GM21526 (cell line): ENCODE measurements at regions not wholly inside any gene's neighbourhood (a gene's known extent, or its start where the extent isn't known, plus 50 kb on each side); places are given as distances from the start of the nearest gene placed in this dataset.

Experiments used
- ATAC-seq: cut with Tn5 transposase; IDR thresholded peaks from one replicate; pipeline ENCODE4 v1.9.1; 2021; ENCODE audit warnings: moderate library complexity; ENCODE audit not compliant: unreplicated experiment, low FRiP score

DNA sequence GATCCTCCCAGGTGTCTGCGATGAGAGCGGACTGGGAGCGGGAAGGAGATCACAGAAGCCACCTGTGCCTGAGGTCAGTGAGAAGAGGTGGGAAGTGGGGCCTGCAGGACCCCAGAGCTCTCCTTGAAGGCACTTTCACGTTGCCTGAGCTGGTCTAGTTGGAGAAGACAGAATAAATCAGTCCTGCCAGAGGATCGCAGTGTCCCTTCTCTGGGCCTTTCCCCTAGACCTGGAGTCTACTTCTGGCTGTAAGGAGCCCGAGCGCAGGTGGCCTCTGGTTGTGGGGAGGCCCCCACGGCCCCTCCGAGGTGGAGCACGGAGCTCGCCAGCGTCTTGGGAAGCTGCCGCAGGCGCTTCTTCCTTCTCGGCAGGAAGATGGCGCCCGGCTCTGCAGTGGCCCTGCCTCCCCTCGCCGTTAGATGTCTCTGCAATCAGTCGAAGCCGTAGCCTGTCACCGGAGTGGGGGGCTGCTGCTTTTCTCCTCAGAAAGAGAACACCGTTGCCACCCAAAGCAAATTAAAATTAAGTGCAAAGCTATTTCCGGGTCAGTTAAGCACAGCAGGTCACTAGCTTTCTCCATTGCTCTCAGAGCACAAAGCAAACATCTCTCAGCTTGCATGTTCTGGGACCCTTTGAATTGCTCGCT, 212.0 kb upstream of the MYT1L start:
- ATAC-seq: no peak

DNA sequence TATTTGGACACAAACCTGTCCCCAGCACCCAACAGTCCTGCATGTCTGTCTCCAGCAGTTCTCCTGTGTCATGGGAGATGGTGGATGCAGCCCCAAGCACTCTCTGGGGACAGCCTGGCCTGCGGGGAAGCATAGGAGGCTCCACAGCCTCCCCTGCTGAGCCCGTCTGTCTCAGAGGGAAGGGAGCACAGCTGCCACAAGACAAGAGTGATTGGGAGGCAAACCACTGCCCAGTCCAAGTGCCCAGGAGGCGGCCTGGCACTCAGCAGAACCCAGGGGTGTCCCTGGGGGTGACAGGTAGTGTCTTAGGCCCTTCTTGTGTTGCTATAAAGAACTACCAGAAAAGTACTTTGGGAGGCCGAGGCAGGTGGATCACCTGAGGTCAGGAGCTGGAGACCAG, 211.2 kb upstream of the MYT1L start:
- ATAC-seq: no peak

- no peak for ATAC-seq
These were observed 209.3 kb upstream of the MYT1L start for GRCh38 chr2:2540406-2540805.

- ATAC-seq: no peak
These were observed 205.5 kb upstream of the MYT1L start for GRCh38 chr2:2536416-2537056.

- no peak for ATAC-seq
These were observed 199.3 kb upstream of the MYT1L start for GRCh38 chr2:2530334-2530733.

GRCh38 chr2:2528846-2529245, 197.8 kb upstream of the MYT1L start:
- no peak for ATAC-seq

DNA sequence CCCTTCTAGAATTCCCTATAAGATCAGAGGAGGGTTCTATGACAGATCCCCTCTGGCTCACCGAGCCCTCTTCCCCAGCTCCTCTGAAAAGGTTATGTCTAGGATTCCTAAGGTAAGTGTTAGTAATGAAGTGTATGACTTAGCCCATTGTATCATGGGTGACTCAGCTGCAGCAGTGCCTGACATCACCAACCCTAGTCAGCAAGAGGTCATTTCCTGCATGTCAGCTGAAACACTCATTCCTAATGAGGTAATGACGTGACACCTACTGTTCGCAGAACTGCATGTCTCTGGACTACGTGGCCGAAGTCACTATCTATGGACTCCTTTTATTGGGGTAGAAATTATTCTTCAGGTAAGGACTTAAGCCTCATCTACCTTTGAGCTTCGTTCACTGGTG, 196.1 kb upstream of the MYT1L start:
- no peak for ATAC-seq

GRCh38 chr2:2524348-2524941, 193.4 kb upstream of the MYT1L start:
- no peak for ATAC-seq

DNA sequence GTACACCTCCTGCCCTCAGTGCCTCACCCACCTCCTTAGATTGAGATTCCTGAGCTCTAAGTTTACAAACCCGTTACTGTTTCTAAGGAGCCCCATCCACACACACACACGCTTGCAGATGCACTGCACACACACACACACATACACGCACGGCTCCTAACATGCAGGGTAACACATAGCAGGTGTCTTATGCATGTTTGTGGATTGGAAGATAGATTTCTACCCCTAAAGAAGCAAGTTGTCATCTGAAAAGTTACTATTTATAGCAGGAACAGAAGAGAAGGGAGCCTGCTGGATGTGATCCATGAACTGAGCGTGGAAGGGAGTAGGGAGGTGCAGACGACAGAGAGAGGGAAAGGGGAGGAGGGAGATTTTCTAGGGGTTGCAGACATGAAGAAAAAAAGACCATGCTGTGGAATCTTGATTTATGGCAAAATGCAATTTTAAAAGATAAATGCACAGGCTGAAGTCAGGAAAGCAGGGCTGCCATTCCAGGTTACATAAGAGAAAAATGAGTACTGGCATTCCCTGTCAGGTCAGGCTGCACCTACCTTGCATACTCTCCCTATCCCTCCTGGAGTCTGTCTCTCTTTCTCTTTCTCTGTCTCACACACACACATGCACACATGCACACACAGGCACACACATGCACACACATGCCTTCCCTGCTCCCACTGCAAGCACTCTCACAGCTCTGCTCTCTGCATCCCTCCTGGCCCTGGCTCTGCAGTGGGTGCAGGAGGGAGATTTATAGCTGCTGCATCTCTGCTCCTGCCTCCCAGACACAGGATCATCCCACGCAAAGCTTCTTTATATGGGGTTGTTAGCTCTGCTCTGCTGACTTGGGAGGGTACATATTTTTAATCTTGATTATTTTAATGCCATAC, 192.6 kb upstream of the MYT1L start:
- no peak for ATAC-seq

- ATAC-seq: no peak
These were observed 189.3 kb upstream of the MYT1L start for GRCh38 chr2:2520401-2520811.

- ATAC-seq: no peak
These were observed 188.3 kb upstream of the MYT1L start for GRCh38 chr2:2519381-2519780.

- no peak for ATAC-seq
These were observed 186.3 kb upstream of the MYT1L start for GRCh38 chr2:2517399-2517798.

DNA sequence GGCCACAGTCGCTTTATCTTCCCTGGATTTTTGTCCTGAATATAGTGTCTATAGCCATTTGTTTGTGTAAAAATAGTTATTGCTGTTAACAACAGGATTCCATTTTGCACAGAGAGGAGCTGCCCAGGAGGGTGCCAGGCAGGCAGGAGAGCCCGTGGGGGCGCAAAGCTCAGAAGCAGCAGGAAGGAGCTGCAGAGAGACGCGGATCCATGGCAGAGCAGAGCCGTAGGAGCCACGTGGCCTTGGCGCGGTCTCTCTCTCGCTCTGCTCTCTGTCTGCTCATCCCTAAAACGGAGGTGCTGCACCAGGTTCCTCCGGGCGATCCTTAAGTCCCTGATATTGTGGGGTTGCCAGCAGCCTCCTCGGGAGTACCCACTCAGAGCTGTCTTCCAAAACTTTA, 185.3 kb upstream of the MYT1L start:
- no peak for ATAC-seq

DNA sequence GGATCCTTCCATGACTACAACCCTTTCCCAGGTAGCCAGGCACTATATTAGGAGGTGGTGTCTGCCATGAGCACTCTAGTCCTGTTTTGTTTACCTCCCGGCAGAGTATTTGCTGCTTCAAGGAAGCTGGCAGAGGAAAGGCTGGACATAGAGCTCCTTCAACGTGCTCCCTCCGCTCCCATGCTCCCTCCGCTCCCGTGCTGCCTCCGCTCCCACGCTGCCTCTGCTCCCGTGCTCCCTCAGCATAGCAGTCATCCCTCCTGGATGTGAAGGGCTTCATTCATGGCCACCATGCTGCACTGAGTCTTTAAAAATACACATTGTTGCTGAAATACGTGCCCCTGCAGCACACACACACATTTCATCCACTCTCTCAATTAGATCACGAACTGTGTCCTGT, 181.9 kb upstream of the MYT1L start:
- no peak for ATAC-seq

- ATAC-seq: no peak
These were observed 176.4 kb upstream of the MYT1L start for GRCh38 chr2:2507417-2507997.

- no peak for ATAC-seq
These were observed 175.5 kb upstream of the MYT1L start for GRCh38 chr2:2506536-2506935.

GRCh38 chr2:2505604-2506003, 174.5 kb upstream of the MYT1L start:
- ATAC-seq: no peak

- ATAC-seq: peak; percentile 59
These were observed 172.9 kb upstream of the MYT1L start for GRCh38 chr2:2503864-2504418.

- ATAC-seq: no peak
These were observed 171.1 kb upstream of the MYT1L start for GRCh38 chr2:2502201-2502549.

- ATAC-seq: no peak
These were observed 170.6 kb upstream of the MYT1L start for GRCh38 chr2:2501454-2502200.
